ENCODE measurements at regions not wholly inside any gene's neighbourhood (a gene's known extent, or its start where the extent isn't known, plus 50 kb on each side); places are given as distances from the start of the nearest gene placed in this dataset.

GRCh38 chr10:43961523-43962345 is 313.1 kb upstream of the ZNF32 start:
- TF ChIP-seq CTCF (IDR thresholded peaks at IDR 0.05) (no peak), KDM5A (IDR thresholded peaks at IDR 0.05) (no peak), JUN (IDR thresholded peaks at IDR 0.05) (no peak), POLR2A (IDR thresholded peaks at IDR 0.05; ENCODE audit: low read length) (no peak), EP300 (IDR thresholded peaks at IDR 0.05) (no peak), ATOH8 (CRISPR knock-in tag; IDR thresholded peaks at IDR 0.05; ENCODE audit: low read depth) (no peak), ZFP36 (IDR thresholded peaks at IDR 0.05; ENCODE audit: borderline replicate concordance, partially characterized antibody) (no peak), POLR2AphosphoS2 (conservative IDR thresholded peaks at IDR 0.05; ENCODE audit: low read length) (no peak)
